Fibroblast of mammary gland (primary cell): ENCODE measurements at regions not wholly inside any gene's neighbourhood (a gene's known extent, or its start where the extent isn't known, plus 50 kb on each side); places are given as distances from the start of the nearest gene placed in this dataset.
A peak's percentile ranks its signal among the peaks of the same experiment; 100 is the strongest.

Experiments used
- DNase-seq: peaks from one replicate; pipeline ENCODE4 v3.0.0-alpha.2; 2010; ENCODE audit warnings: low read depth
- H3K4me3 ChIP-seq: 2 replicates; pipeline ENCODE4 v1.5.1; 2011; ENCODE audit warnings: low read depth, mild to moderate bottlenecking, low read length, moderate library complexity; ENCODE audit not compliant: control insufficient read depth
- TF ChIP-seq, protein P1 (sequence below): conservative IDR thresholded peaks from 2 replicates; pipeline ENCODE4 v1.5.1; 2011; ENCODE audit warnings: low read depth, low read length, inconsistent platforms; ENCODE audit not compliant: control insufficient read depth, insufficient read depth

DNA sequence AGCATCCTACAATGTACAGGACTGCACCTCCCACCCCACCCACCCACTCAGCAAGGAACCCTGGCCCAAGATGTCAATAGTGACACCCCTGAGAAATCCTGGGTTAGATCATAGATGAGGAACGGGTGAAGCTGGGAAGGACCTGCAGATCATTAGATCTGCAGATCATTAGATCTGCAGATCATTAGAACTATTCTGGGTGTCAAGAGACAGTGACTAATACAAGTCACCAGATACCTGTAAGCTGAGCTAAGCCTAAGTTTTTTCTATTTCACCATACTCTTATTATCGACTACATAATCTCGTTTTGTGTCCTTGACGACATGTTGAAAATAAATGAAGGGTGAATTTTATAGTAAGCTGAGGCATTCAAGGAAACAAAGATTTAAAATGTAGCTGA lies 325.7 kb downstream of the DUSP10 start:
- H3K4me3 ChIP-seq, result no peak overlapping the region
- TF ChIP-seq, protein P1, sequence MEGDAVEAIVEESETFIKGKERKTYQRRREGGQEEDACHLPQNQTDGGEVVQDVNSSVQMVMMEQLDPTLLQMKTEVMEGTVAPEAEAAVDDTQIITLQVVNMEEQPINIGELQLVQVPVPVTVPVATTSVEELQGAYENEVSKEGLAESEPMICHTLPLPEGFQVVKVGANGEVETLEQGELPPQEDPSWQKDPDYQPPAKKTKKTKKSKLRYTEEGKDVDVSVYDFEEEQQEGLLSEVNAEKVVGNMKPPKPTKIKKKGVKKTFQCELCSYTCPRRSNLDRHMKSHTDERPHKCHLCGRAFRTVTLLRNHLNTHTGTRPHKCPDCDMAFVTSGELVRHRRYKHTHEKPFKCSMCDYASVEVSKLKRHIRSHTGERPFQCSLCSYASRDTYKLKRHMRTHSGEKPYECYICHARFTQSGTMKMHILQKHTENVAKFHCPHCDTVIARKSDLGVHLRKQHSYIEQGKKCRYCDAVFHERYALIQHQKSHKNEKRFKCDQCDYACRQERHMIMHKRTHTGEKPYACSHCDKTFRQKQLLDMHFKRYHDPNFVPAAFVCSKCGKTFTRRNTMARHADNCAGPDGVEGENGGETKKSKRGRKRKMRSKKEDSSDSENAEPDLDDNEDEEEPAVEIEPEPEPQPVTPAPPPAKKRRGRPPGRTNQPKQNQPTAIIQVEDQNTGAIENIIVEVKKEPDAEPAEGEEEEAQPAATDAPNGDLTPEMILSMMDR, result no peak
- no peak for DNase-seq

GRCh38 chr1:221416723-221417122 lies 325.2 kb downstream of the DUSP10 start:
- no peak for DNase-seq
- TF ChIP-seq, protein P1, result no peak

GRCh38 chr1:221418346-221418745 lies 323.5 kb downstream of the DUSP10 start:
- peak; percentile 25 for DNase-seq

More at GRCh38 chr1:221416723-221417122, 325.2 kb downstream of the DUSP10 start:
- H3K4me3 ChIP-seq, result no peak overlapping the region

GRCh38 chr1:221419513-221420095 lies 322.3 kb downstream of the DUSP10 start:
- no peak overlapping the region for H3K4me3 ChIP-seq
- TF ChIP-seq, protein P1, result no peak
- DNase-seq, result peak; percentile 96

More at GRCh38 chr1:221418346-221418745, 323.5 kb downstream of the DUSP10 start:
- no peak overlapping the region for H3K4me3 ChIP-seq
- TF ChIP-seq, protein P1, result no peak

GRCh38 chr1:221429264-221429663 lies 312.6 kb downstream of the DUSP10 start:
- DNase-seq, result peak; percentile 80
- TF ChIP-seq, protein P1, result no peak
- H3K4me3 ChIP-seq, result no peak overlapping the region

GRCh38 chr1:221430152-221430960 lies 311.5 kb downstream of the DUSP10 start:
- TF ChIP-seq, protein P1, result no peak
- no peak overlapping the region for H3K4me3 ChIP-seq
- DNase-seq, result no peak
